GM12875 (cell line): ENCODE measurements at regions not wholly inside any gene's neighbourhood (a gene's known extent, or its start where the extent isn't known, plus 50 kb on each side); places are given as distances from the start of the nearest gene placed in this dataset.

Experiments used
- H3K4me3 ChIP-seq: one replicate; pipeline ENCODE4 v1.5.1; 2011; ENCODE audit warnings: low read depth, low read length, control low read depth
- CTCF ChIP-seq: IDR thresholded peaks from 2 replicates; pipeline ENCODE4 v1.5.1; 2011; ENCODE audit warnings: low read depth, mild to moderate bottlenecking, control low read depth, inconsistent platforms, low read length, moderate library complexity, borderline replicate concordance; ENCODE audit not compliant: insufficient read depth

DNA sequence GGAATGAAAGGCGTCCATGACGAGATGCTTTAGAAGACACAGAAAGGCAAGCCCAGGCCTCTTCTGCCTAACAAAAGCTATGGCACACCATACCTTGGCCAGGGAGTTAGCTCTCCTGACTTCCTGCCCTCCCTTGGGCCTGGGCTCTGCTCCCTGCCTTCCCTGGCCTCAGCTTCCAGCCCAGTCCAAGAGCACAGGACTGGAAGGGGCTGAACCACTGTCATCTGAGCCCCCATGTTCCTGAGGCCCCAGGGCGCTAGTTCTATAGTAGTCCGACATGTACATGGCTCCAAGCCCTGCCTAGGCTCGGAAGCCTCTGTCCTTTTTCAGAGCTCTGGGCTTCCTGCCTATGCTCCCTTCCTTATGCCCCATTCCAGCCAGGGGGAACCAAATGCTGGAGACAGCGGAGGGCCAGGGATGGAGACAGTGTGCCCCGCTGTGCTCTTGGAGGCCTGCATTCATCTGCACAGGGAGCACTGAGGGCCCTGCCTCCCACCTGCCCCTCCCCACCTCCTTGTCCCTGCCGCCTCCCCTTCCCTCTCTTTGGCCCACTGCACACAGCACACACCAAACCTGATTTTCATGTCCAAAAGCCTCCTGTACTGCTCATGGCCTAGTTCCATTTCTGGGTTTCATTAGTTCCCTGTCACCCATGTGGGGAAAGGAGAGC, 240.1 kb downstream of the RHOU start:
- H3K4me3 ChIP-seq, result no peak overlapping the region
- TF ChIP-seq CTCF, result no peak

GRCh38 chr1:228976316-228976715, 241.0 kb downstream of the RHOU start:
- H3K4me3 ChIP-seq, result no peak overlapping the region
- TF ChIP-seq CTCF, result no peak

- no peak overlapping the region for H3K4me3 ChIP-seq
- TF ChIP-seq CTCF, result no peak
Observed at GRCh38 chr1:228977307-228977706, 242.0 kb downstream of the RHOU start.

DNA sequence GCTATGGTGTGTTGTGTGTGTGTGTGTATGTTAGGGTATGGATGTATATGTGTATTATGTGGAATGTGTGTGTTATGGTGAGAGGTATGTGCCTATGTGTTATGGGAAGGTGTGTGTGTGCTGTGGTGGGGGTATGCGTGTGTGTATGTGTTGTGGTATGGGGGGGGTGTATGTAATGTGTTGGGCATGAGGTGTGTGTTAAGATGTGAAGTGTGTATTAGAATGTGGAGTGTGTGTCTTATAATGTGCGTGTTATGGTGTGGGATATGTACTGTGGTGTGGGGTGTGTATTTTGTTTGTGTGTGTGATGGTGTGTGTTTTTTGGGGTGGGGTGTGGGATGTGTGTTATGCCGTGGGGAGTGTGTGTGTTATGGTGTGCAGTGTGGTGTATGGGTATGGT, 242.5 kb downstream of the RHOU start:
- H3K4me3 ChIP-seq, result no peak overlapping the region
- no peak for TF ChIP-seq CTCF

DNA sequence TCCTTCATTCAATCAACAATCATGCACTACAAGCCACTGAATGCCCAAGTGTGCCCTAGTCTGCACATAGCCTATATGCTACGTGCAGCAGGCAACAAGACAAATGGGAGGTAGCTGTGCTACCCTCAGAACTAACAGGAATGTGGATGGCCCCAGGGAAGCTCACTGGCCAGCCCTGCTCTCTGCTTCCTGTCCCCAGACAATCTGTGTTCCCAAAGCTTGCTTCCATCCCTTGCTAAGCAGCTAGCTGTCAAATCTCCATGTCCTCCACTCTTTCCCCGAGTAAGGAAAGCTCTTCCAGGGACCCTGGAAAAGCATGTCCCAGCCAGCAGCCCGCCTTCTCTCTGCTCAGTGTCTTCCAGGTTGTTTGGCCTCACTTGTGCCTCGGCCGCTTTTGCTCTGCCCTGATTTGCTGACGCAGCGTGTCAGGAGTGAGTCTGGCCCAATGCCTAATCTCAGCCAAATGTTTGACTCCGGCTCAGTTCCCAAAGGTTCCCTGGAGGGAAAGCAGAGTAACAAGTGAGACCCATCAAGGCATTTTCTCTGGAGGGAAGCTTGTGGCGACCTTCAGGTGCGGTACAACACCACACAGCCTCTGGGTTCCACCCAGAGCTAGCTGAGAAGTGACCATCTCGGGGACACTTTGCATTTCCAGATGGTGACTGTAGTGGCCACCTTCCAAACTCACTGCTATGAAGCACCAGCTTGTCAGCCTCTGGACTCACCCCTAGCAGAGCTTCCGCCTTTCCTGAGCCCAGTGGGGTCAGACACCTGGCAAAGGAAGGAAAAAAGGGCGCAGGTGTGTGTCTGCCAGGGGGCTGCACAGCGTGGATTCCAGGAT, 243.4 kb downstream of the RHOU start:
- no peak overlapping the region for H3K4me3 ChIP-seq
- TF ChIP-seq CTCF, result no peak

DNA sequence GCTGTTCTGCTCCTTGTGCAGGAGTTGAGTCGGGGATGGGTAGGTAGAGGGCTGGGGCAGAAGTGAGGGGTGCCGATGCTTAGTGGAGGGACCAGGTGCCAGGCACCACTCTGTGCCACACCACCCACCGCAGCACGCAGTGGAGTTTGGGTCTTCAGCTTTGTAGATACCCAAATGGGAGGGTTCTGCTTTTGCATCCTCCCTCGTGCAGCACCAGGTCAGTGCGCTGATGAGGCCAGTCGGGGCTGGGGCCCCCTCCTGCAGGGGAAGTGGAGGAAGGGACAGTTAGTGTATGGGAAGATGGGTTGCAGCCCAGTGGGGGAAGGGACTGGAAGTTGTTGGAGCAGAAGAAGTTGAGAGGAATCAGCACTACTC, 244.0 kb downstream of the RHOU start:
- no peak overlapping the region for H3K4me3 ChIP-seq
- no peak for TF ChIP-seq CTCF

DNA sequence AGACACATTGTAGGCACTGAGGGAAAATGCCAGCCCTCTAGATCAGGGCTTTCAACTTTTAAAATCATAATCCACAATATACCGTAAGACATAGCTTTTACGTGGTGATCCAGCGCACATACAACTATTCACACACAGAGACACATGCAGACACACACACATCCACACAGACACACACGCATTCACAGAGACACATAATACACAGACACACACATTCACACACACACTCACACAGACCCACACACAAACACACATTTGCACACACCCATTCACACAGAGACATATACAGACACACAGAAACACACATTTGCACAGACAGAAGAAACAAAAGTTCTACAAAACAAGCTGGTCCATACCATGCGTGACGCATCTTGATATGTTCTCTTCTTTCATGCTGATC, 244.5 kb downstream of the RHOU start:
- no peak for TF ChIP-seq CTCF
- no peak overlapping the region for H3K4me3 ChIP-seq
